ENCODE measurements at regions not wholly inside any gene's neighbourhood (a gene's known extent, or its start where the extent isn't known, plus 50 kb on each side); places are given as distances from the start of the nearest gene placed in this dataset.

DNA sequence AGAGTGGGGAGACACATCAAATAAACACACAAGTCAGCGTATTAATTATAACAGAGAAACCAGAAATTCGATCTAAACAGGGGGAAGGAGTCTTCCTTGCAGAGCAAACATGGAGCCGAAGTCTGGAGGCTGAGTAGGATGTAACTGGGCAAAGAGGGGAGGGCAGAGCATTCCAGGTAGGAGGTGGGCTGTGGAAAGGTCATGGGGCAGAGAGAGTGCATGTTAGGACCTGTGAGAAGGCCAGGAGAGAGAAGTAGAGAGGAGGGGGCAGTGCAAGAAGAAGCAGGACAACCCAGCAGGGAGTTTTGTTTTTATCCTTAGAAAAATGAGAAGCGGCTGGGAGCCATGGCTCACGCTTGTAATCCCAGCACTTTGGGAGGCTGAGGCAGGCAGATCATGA lies 130.8 kb upstream of the GPR26 start:
- no peak overlapping the region for H3K9ac ChIP-seq (ENCODE audit: control insufficient read depth, extremely low read depth, insufficient read depth, low read length)
- no peak for TF ChIP-seq EZH2 (IDR thresholded peaks at IDR 0.05; ENCODE audit: low read length)
- TF ChIP-seq, protein P1, sequence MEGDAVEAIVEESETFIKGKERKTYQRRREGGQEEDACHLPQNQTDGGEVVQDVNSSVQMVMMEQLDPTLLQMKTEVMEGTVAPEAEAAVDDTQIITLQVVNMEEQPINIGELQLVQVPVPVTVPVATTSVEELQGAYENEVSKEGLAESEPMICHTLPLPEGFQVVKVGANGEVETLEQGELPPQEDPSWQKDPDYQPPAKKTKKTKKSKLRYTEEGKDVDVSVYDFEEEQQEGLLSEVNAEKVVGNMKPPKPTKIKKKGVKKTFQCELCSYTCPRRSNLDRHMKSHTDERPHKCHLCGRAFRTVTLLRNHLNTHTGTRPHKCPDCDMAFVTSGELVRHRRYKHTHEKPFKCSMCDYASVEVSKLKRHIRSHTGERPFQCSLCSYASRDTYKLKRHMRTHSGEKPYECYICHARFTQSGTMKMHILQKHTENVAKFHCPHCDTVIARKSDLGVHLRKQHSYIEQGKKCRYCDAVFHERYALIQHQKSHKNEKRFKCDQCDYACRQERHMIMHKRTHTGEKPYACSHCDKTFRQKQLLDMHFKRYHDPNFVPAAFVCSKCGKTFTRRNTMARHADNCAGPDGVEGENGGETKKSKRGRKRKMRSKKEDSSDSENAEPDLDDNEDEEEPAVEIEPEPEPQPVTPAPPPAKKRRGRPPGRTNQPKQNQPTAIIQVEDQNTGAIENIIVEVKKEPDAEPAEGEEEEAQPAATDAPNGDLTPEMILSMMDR (optimal IDR thresholded peaks at IDR 0.05 in 1 of 3, IDR thresholded peaks at IDR 0.05 in 1 of 3, conservative IDR thresholded peaks at IDR 0.05 in 1 of 3; ENCODE audit: extremely low read depth in 1 of 3, insufficient read depth in 2 of 3, low read length in 3 of 3), result no peak
- H3K4me2 ChIP-seq (ENCODE audit: control insufficient read depth, extremely low read depth, insufficient read depth, low read depth, low read length), result no peak overlapping the region
- H2AFZ ChIP-seq (ENCODE audit: control insufficient read depth, low read length), result no peak overlapping the region
- no peaks in the 10 kb centered on the region for H3K9me3 ChIP-seq (ENCODE audit: control insufficient read depth, low read depth, low read length)
- H3K4me3 ChIP-seq (ENCODE audit: control insufficient read depth in 2 of 3, extremely low read depth in 1 of 3, insufficient read depth in 2 of 3, low read depth in 1 of 3, low read length in 3 of 3), result no peak overlapping the region
- no peaks in the 10 kb centered on the region for H4K20me1 ChIP-seq (ENCODE audit: control insufficient read depth, extremely low read depth, insufficient read depth, low read length)
- FAIRE-seq, result no peak
- H3K27me3 ChIP-seq (ENCODE audit: control insufficient read depth, extremely low read depth, insufficient read depth, low read length), result no peaks in the 10 kb centered on the region
- no peaks in the 10 kb centered on the region for H3K4me1 ChIP-seq (ENCODE audit: control insufficient read depth, extremely low read depth, insufficient read depth, low read length)
- dilution Hi-C loops (cut with MboI; ENCODE audit: extremely low pct_ligation_motif_present, low sequenced_read_pairs), result no loop called here
- no peak for DNase-seq (ENCODE audit: low read depth, low spot score)
- H3K36me3 ChIP-seq (ENCODE audit: control insufficient read depth in 2 of 2, extremely low read depth in 1 of 2, insufficient read depth in 2 of 2, low read length in 2 of 2), result no peaks in the 10 kb centered on the region
- H3K9me1 ChIP-seq (ENCODE audit: control insufficient read depth, extremely low read depth, insufficient read depth, low read length), result no peaks in the 10 kb centered on the region
- H3K79me2 ChIP-seq (ENCODE audit: control insufficient read depth, insufficient read depth, low read length), result no peaks in the 10 kb centered on the region
- no peak overlapping the region for H3K27ac ChIP-seq (ENCODE audit: control insufficient read depth, insufficient read depth, low read length)

DNA sequence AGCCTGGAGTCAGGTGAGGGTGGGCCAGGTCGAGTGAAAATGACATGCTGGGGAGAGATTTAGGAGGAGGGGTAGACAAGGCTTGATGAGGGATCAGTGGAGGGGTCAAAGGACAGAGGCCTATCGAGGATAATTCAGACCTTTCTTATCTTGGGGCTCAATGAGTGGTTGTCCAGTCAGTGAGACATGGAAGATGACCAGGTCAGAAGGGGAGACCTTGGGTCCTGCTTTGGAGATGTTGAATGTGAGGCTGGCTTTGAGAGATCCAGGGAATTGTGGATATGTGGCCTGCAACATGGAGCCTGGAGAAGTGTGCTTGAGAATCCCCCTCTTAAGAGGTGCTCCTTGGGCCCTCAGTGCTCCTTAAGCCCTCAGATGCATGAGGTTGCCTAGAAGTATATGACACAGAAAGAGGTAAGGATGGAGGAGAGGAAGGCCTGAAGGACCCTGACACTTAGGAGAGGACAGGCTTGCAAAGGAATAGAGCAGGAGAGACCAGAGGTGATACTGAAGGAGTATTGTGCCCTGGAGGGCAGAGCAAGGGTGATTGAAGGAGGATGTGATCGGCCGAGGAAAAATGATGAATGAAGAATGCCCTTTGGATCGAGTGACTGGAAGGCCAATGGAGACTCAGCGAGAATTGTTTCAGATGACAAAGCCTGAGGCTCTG lies 129.8 kb upstream of the GPR26 start:
- Histone ChIP-seq H3K36me3 (ENCODE audit: control insufficient read depth in 2 of 2, extremely low read depth in 1 of 2, insufficient read depth in 2 of 2, low read length in 2 of 2) (no peaks in the 10 kb centered on the region), H2AFZ (ENCODE audit: control insufficient read depth, low read length) (no peak overlapping the region), H3K9me1 (ENCODE audit: control insufficient read depth, extremely low read depth, insufficient read depth, low read length) (no peaks in the 10 kb centered on the region), H3K27ac (ENCODE audit: control insufficient read depth, insufficient read depth, low read length) (no peak overlapping the region), H4K20me1 (ENCODE audit: control insufficient read depth, extremely low read depth, insufficient read depth, low read length) (no peaks in the 10 kb centered on the region), H3K4me3 (ENCODE audit: control insufficient read depth in 2 of 3, extremely low read depth in 1 of 3, insufficient read depth in 2 of 3, low read depth in 1 of 3, low read length in 3 of 3) (no peak overlapping the region), H3K4me2 (ENCODE audit: control insufficient read depth, extremely low read depth, insufficient read depth, low read depth, low read length) (no peak overlapping the region), H3K9ac (ENCODE audit: control insufficient read depth, extremely low read depth, insufficient read depth, low read length) (no peak overlapping the region), H3K9me3 (ENCODE audit: control insufficient read depth, low read depth, low read length) (no peaks in the 10 kb centered on the region), H3K4me1 (ENCODE audit: control insufficient read depth, extremely low read depth, insufficient read depth, low read length) (no peaks in the 10 kb centered on the region), H3K27me3 (ENCODE audit: control insufficient read depth, extremely low read depth, insufficient read depth, low read length) (no peaks in the 10 kb centered on the region), H3K79me2 (ENCODE audit: control insufficient read depth, insufficient read depth, low read length) (no peaks in the 10 kb centered on the region)
- TF ChIP-seq, protein P1 (optimal IDR thresholded peaks at IDR 0.05 in 1 of 3, IDR thresholded peaks at IDR 0.05 in 1 of 3, conservative IDR thresholded peaks at IDR 0.05 in 1 of 3; ENCODE audit: extremely low read depth in 1 of 3, insufficient read depth in 2 of 3, low read length in 3 of 3), result no peak
- no peak for TF ChIP-seq EZH2 (IDR thresholded peaks at IDR 0.05; ENCODE audit: low read length)
- FAIRE-seq (no peak), DNase-seq (ENCODE audit: low read depth, low spot score) (no peak)
- dilution Hi-C loops (cut with MboI; ENCODE audit: extremely low pct_ligation_motif_present, low sequenced_read_pairs), result no loop called here
